GM12878 (cell line): ENCODE measurements at regions not wholly inside any gene's neighbourhood (a gene's known extent, or its start where the extent isn't known, plus 50 kb on each side); places are given as distances from the start of the nearest gene placed in this dataset.

Source experiments
- ATAC-seq: fragments of 200-7000 bp; cut with Tn5 transposase; 3 replicates; pipeline ENCODE4 v1.9.1; 2020; ENCODE audit warnings: mild to moderate bottlenecking, moderate library complexity
- BruUV-seq: library from RNA; stranded (reverse); fragments of 400-500 nt; replicated peaks from 2 replicates; lab custom pipeline; 2021; lab: Mats Ljungman, UMichigan
- CTCF ChIA-PET: fragments of 300-600 bp; sonication (Branson Sonifier 250); formaldehyde crosslinking; extraction: SDS; loops from one replicate; lab custom pipeline; 2021; ENCODE audit warnings: inconsistent platforms; lab: Yijun Ruan, JAX
- POLR2A ChIA-PET: fragments of 350-600 bp; formaldehyde crosslinking; extraction: SDS; loops from one replicate; lab custom pipeline; 2021; ENCODE audit warnings: inconsistent platforms; lab: Charles Lee
- RAD21 ChIA-PET: fragments of 300-600 bp; sonication (Branson Sonifier 250); formaldehyde crosslinking; loops from one replicate; lab custom pipeline; 2023; ENCODE audit warnings: antibody characterized with exemption; ENCODE audit not compliant: unreplicated experiment; lab: Charles Lee
- SMC1A ChIA-PET: fragments of 300-600 bp; sonication (Branson Sonifier 250); formaldehyde crosslinking; loops from one replicate; lab custom pipeline; 2023; ENCODE audit not compliant: unreplicated experiment, uncharacterized antibody; lab: Charles Lee
- DNase-seq: peaks from one replicate; pipeline ENCODE4 v3.0.0-alpha.2; 2011; ENCODE audit warnings: low read depth, low spot score
- FAIRE-seq: peaks from 3 replicates; lab custom pipeline; 2011; peaks lifted over from hg19 to GRCh38; lab: Jason Lieb, UNC
- H2AFZ ChIP-seq: 2 replicates; pipeline ENCODE4 v1.6.0; 2011; ENCODE audit warnings: low read depth, low read length, control low read depth; ENCODE audit not compliant: control insufficient read depth
- H3K27ac ChIP-seq: 2 replicates; pipeline ENCODE4 v1.5.1; 2011; ENCODE audit warnings: control low read depth; ENCODE audit not compliant: control insufficient read depth, insufficient read depth
- H3K27me3 ChIP-seq, 2 experiments: replicated peaks in 1 of 2; 2 replicates each; pipeline versions ENCODE4 v1.6.0 to v1.6.1; 2011; ENCODE audit warnings: low read length in 1 of 2; ENCODE audit not compliant: control insufficient read depth in 2 of 2, insufficient read depth in 2 of 2
- H3K36me3 ChIP-seq, 2 experiments: 2 replicates each; pipeline ENCODE4 v1.5.1; 2011; ENCODE audit warnings: low read length in 1 of 2; ENCODE audit not compliant: control insufficient read depth in 2 of 2, insufficient read depth in 2 of 2
- H3K4me1 ChIP-seq: 2 replicates; pipeline ENCODE4 v1.6.1; 2011; ENCODE audit warnings: mild to moderate bottlenecking, low read length, moderate library complexity, mixed read lengths; ENCODE audit not compliant: control insufficient read depth, insufficient read depth
- H3K4me2 ChIP-seq: 2 replicates; pipeline ENCODE4 v1.6.0; 2011; ENCODE audit warnings: control low read depth; ENCODE audit not compliant: control insufficient read depth, insufficient read depth
- H3K4me3 ChIP-seq: fragments of 200-600 bp; sonication (generic); 2 replicates; pipeline ENCODE4 v1.5.1; 2016
- H3K79me2 ChIP-seq: 2 replicates; pipeline ENCODE4 v1.6.0; 2011; ENCODE audit warnings: low read length; ENCODE audit not compliant: control insufficient read depth, insufficient read depth
- H3K9ac ChIP-seq: 2 replicates; pipeline ENCODE4 v1.8.0; 2011; ENCODE audit warnings: low read length, control low read depth, mixed read lengths; ENCODE audit not compliant: control insufficient read depth, insufficient read depth
- H3K9me3 ChIP-seq: replicated peaks from 3 replicates; pipeline ENCODE4 v1.5.1; 2011; ENCODE audit warnings: mild to moderate bottlenecking, low read length; ENCODE audit not compliant: control insufficient read depth, insufficient read depth
- H4K20me1 ChIP-seq: 2 replicates; pipeline ENCODE4 v1.6.0; 2011; ENCODE audit not compliant: control insufficient read depth, insufficient read depth
- ATF7 ChIP-seq: fragments of 450-650 bp; IDR thresholded peaks from 2 replicates; pipeline ENCODE4 v1.6.1; 2016; ENCODE audit warnings: low read depth, mild to moderate bottlenecking
- CEBPB ChIP-seq, 2 experiments: fragments of 150-350 bp in 1 of 2; IDR thresholded peaks; 2 replicates each; pipeline ENCODE4 v1.6.1; 2012 to 2014; ENCODE audit warnings: low read depth in 2 of 2, low read length in 2 of 2, borderline replicate concordance in 1 of 2, inconsistent platforms in 1 of 2
- JUND ChIP-seq: IDR thresholded peaks from 2 replicates; pipeline ENCODE4 v1.6.1; 2012; ENCODE audit warnings: low read depth, mild to moderate bottlenecking, low read length, improper control_type of control experiment, moderate library complexity
- SMC3 ChIP-seq: IDR thresholded peaks from 2 replicates; pipeline ENCODE4 v1.6.1; 2011; ENCODE audit warnings: low read length, improper control_type of control experiment, borderline replicate concordance
- SREBF1 ChIP-seq: IDR thresholded peaks from 2 replicates; pipeline ENCODE4 v1.6.1; 2012; ENCODE audit warnings: mild to moderate bottlenecking, low read length
- STAT3 ChIP-seq: IDR thresholded peaks from 2 replicates; pipeline ENCODE4 v1.6.1; 2011; ENCODE audit warnings: low read depth, low read length, improper control_type of control experiment
- WGBS: methylation state at CpG from one replicate; pipeline ENCODE4 v1.1.6; 2016; ENCODE audit warnings: low lambda C conversion rate; ENCODE audit not compliant: insufficient replicate concordance, insufficient coverage; ENCODE audit errors: missing lambda C conversion rate; 5-methylcytosine and 5-hydroxymethylcytosine counted together
- in situ Hi-C: fragments of 300-500 bp; cut with MboI; formaldehyde crosslinking; loops from 9 replicates; pipeline ENCODE4 v1.14.3; 2018; ENCODE audit warnings: mixed read lengths
- intact Hi-C: fragments of 100-400 bp; cut with micrococcal nuclease; formaldehyde crosslinking; loops from one replicate; pipeline ENCODE4 v1.14.2; 2022; ENCODE audit not compliant: unreplicated experiment
- TF ChIP-seq, protein P1 (sequence below): fragments of 450-650 bp; IDR thresholded peaks from 2 replicates; pipeline ENCODE4 v1.6.1; 2017; ENCODE audit warnings: mild to moderate bottlenecking, moderate library complexity

DNA sequence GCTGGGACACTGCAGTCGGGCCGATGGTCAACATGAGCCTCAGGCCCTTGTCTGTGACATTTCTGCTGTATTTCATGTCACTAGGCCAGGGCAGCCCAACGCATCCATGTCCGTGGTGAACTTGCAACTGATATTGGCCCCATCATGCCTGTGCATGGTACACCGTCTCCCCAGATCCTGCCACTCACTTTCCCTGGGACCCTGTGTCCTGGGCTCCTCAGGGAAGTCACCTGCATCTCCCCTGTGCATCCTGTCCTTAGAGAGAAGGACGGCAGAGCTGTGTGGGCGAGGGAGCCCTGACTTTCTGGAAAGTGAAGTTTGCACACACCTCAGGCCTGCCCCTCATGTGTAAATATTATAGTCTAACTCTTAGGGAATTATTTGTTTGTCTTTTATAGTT is 123.3 kb downstream of the ACKR3 start:
- 24% methylated on average over 7 of the region's 7 CpGs for WGBS
- no peak overlapping the region for H3K9ac ChIP-seq
- H3K27ac ChIP-seq: no peak overlapping the region
- no peaks in the 10 kb centered on the region for H3K79me2 ChIP-seq
- no peak for FAIRE-seq
- no peak overlapping the region for H2AFZ ChIP-seq
- no peak overlapping the region for H3K4me3 ChIP-seq
- ChIA-PET SMC1A (interaction anchor here (1.5 kb wide), 1 partner anchor 15 kb away, joined by 5 read pairs; no protein-coding TSS in a partner anchor), RAD21 (no interaction called here), POLR2A (no interaction called here), CTCF (no interaction called here)
- intact Hi-C loops (no loop called here), in situ Hi-C loops (no loop called here)
- ATAC-seq: no peak
- TF ChIP-seq JUND: no peak
- TF ChIP-seq ATF7: no peak
- no peak for TF ChIP-seq SMC3
- no peak for TF ChIP-seq SREBF1
- no peak for TF ChIP-seq STAT3
- TF ChIP-seq, protein P1, sequence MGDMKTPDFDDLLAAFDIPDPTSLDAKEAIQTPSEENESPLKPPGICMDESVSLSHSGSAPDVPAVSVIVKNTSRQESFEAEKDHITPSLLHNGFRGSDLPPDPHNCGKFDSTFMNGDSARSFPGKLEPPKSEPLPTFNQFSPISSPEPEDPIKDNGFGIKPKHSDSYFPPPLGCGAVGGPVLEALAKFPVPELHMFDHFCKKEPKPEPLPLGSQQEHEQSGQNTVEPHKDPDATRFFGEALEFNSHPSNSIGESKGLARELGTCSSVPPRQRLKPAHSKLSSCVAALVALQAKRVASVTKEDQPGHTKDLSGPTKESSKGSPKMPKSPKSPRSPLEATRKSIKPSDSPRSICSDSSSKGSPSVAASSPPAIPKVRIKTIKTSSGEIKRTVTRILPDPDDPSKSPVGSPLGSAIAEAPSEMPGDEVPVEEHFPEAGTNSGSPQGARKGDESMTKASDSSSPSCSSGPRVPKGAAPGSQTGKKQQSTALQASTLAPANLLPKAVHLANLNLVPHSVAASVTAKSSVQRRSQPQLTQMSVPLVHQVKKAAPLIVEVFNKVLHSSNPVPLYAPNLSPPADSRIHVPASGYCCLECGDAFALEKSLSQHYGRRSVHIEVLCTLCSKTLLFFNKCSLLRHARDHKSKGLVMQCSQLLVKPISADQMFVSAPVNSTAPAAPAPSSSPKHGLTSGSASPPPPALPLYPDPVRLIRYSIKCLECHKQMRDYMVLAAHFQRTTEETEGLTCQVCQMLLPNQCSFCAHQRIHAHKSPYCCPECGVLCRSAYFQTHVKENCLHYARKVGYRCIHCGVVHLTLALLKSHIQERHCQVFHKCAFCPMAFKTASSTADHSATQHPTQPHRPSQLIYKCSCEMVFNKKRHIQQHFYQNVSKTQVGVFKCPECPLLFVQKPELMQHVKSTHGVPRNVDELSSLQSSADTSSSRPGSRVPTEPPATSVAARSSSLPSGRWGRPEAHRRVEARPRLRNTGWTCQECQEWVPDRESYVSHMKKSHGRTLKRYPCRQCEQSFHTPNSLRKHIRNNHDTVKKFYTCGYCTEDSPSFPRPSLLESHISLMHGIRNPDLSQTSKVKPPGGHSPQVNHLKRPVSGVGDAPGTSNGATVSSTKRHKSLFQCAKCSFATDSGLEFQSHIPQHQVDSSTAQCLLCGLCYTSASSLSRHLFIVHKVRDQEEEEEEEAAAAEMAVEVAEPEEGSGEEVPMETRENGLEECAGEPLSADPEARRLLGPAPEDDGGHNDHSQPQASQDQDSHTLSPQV: no peak
- no peak for TF ChIP-seq CEBPB (IDR thresholded peaks at IDR 0.05; ENCODE audit: borderline replicate concordance in 1 of 2, low read depth in 2 of 2, low read length in 2 of 2)
- no peak overlapping the region for H3K4me2 ChIP-seq
- H3K9me3 ChIP-seq: no peaks in the 10 kb centered on the region
- no TSS peak for BruUV-seq
- H3K4me1 ChIP-seq: no peaks in the 10 kb centered on the region
- no peaks in the 10 kb centered on the region for H3K36me3 ChIP-seq
- H4K20me1 ChIP-seq: no peaks in the 10 kb centered on the region
- peaks cover 0 to 2% of the 10 kb centered on the region in 2 experiments; a peak in 2 of 4 replicates for H3K27me3 ChIP-seq
- DNase-seq: no peak
